ENCODE measurements at regions not wholly inside any gene's neighbourhood (a gene's known extent, or its start where the extent isn't known, plus 50 kb on each side); places are given as distances from the start of the nearest gene placed in this dataset.
A peak's percentile ranks its signal among the peaks of the same experiment; 100 is the strongest.

DNA sequence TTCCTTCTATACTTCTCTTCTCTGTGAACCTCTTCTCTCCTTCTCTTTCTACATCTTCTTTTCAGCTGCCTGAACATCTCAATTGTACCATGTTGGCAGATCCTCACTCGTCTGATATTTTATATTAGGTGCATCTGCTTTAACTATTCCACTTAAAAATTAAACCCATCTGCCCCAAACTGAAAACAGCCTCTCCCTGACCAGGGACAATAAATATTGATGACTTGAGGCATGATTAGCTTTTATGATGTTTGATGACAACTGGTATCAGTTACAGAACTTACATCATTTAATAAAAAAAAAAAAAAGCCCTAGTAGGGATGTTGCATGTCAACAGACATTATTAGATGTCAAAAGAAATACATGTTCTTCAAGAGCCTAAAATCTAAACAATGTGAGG, 79.8 kb upstream of the HABP2 start:
- ATAC-seq = no peak
- FAIRE-seq = no peak
- H3K27ac ChIP-seq = no peak overlapping the region

DNA sequence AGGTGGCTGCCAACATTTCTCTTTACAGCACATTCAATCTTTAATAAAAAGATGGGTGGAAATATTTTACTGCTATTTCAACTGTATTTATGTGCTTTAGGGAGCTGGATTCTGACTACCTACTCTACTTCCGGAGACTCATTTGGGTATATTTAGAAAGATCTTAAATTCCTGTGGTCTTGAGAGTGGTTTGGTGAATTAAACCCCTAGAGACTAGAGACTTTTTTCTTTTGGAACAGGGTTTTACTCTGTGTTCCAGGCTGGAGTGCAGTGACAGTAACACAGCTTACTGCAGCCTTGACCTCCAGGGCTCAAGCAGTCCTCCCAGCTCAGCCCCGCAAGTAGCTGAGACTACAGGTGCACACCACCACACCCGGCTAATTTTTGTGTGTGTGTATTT, 79.0 kb upstream of the HABP2 start:
- H3K27me3 ChIP-seq = no peaks in the 10 kb centered on the region
- FAIRE-seq (no peak), ATAC-seq (no peak), DNase-seq (no peak)
- TF ChIP-seq, protein P1, sequence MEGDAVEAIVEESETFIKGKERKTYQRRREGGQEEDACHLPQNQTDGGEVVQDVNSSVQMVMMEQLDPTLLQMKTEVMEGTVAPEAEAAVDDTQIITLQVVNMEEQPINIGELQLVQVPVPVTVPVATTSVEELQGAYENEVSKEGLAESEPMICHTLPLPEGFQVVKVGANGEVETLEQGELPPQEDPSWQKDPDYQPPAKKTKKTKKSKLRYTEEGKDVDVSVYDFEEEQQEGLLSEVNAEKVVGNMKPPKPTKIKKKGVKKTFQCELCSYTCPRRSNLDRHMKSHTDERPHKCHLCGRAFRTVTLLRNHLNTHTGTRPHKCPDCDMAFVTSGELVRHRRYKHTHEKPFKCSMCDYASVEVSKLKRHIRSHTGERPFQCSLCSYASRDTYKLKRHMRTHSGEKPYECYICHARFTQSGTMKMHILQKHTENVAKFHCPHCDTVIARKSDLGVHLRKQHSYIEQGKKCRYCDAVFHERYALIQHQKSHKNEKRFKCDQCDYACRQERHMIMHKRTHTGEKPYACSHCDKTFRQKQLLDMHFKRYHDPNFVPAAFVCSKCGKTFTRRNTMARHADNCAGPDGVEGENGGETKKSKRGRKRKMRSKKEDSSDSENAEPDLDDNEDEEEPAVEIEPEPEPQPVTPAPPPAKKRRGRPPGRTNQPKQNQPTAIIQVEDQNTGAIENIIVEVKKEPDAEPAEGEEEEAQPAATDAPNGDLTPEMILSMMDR (IDR thresholded peaks at IDR 0.05) = no peak
- no peak overlapping the region for H3K4me3 ChIP-seq
- intact Hi-C loops (cut with DNase I) = no loop called here
- H3K9me3 ChIP-seq = no peaks in the 10 kb centered on the region
- H3K27ac ChIP-seq = no peak overlapping the region
- no peaks in the 10 kb centered on the region for H3K36me3 ChIP-seq
- no peaks in the 10 kb centered on the region for H3K4me1 ChIP-seq
- 92 to 96% methylated on average over 3 of the region's 3 CpGs for WGBS, 2 donors

More for the DNA sequence above, 79.8 kb upstream of the HABP2 start:
- TF ChIP-seq, protein P1 (IDR thresholded peaks at IDR 0.05) = no peak
- Histone ChIP-seq H3K27me3 (no peaks in the 10 kb centered on the region), H3K36me3 (no peaks in the 10 kb centered on the region), H3K9me3 (no peaks in the 10 kb centered on the region), H3K4me3 (no peak overlapping the region), H3K4me1 (no peaks in the 10 kb centered on the region)
- intact Hi-C loops (cut with DNase I) = no loop called here
- WGBS, 2 donors = 79% methylated on average over 1 of the region's 1 CpG
- DNase-seq = no peak

DNA sequence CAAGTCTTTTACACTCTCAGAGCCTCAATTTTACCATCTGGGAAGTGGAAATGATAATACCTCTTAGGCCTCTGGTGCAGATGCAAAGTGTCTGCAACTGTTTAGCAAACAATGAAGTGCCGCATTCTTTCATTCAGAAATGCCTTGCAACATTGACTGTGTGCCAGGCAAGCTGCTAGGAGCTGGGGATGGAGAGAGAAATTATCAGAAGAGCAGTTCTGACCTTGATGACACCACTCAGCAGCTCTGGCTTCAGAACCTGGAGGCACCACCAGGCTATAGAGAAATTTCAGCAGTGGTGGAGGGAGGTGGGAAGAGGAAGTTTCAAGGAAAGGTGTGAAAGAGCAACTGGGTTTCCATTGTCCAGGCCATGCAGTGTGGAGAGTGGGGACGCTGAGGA, 78.1 kb upstream of the HABP2 start:
- FAIRE-seq = no peak
- no peaks in the 10 kb centered on the region for H3K27me3 ChIP-seq
- H3K36me3 ChIP-seq = no peaks in the 10 kb centered on the region
- DNase-seq = no peak
- H3K9me3 ChIP-seq = peaks cover 0 to 2% (median 0%) of the 10 kb centered on the region in 4 donors
- H3K4me3 ChIP-seq = no peak overlapping the region
- H3K27ac ChIP-seq = no peak overlapping the region
- ATAC-seq = no peak
- H3K4me1 ChIP-seq = no peaks in the 10 kb centered on the region
- intact Hi-C loops (cut with DNase I) = no loop called here
- TF ChIP-seq, protein P1 (IDR thresholded peaks at IDR 0.05) = no peak
- 80 to 82% methylated on average over 2 of the region's 2 CpGs for WGBS, 2 donors

DNA sequence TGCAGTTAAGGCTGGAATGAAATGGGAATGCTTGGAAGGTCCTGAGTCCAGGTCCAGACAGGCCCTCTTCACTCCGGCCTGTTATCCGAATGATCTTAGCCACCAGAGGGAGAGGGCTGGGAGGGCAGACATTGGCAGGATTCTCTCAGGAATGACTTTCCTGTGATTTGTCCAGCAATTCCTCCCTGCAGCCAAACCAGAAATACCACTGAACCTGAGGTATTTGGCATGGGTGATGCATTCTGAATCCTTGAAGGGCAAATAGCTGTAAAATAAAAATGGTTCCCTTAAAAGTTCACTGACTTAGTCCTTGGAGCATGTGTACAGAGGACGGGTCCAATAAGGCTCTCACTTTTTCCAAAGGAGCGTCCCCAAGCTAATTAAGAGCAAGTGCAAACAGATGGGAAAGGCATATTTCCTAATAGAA, 77.5 kb upstream of the HABP2 start:
- DNase-seq (peak in 1 of 6 donors; percentile 32), FAIRE-seq (no peak), ATAC-seq (peak; percentile 29 to 76 (median 54))
- no peaks in the 10 kb centered on the region for H3K27me3 ChIP-seq
- intact Hi-C loops (cut with DNase I) = no loop called here
- H3K4me3 ChIP-seq = no peak overlapping the region
- no peaks in the 10 kb centered on the region for H3K36me3 ChIP-seq
- no peaks in the 10 kb centered on the region for H3K4me1 ChIP-seq
- H3K27ac ChIP-seq = no peak overlapping the region
- H3K9me3 ChIP-seq = peaks cover 0 to 5% (median 0%) of the 10 kb centered on the region in 4 donors
- WGBS, 2 donors = 58 to 60% methylated on average over 4 of the region's 4 CpGs
- TF ChIP-seq, protein P1 (IDR thresholded peaks at IDR 0.05) = no peak

DNA sequence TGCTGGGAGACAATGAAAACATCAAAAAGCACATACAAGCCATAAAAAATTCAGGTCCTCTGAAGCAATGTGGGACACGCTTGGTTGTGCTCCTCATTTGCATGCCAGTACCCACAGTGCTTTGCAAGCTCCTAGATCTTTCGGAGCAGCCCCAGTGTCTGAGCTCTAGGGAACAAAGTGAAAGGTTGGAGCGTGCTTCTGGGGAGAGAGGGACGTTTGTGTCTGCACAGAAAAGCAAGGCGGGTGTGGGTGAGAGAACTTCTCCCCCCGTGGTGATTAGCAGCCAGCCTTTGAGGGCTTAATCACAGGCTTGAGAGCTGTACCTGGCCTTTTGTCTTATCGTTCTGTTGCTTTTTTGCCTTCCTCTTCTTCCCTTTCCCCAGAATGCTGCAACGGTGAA, 76.7 kb upstream of the HABP2 start:
- Histone ChIP-seq H3K27me3 (no peaks in the 10 kb centered on the region), H3K27ac (no peak overlapping the region), H3K4me3 (no peak overlapping the region), H3K9me3 (peaks cover 0 to 5% (median 0%) of the 10 kb centered on the region in 4 donors), H3K36me3 (no peaks in the 10 kb centered on the region), H3K4me1 (peaks cover 0 to 7% (median 0%) of the 10 kb centered on the region in 3 donors)
- TF ChIP-seq, protein P1 (IDR thresholded peaks at IDR 0.05) = no peak
- FAIRE-seq (no peak), ATAC-seq (no peak), DNase-seq (no peak)
- intact Hi-C loops (cut with DNase I) = no loop called here
- 66 to 71% methylated on average over 8 of the region's 8 CpGs for WGBS, 2 donors

All from pancreas (tissue), 10 donors.